GM19328 (cell line): ENCODE measurements at regions not wholly inside any gene's neighbourhood (a gene's known extent, or its start where the extent isn't known, plus 50 kb on each side); places are given as distances from the start of the nearest gene placed in this dataset.
A peak's percentile ranks its signal among the peaks of the same experiment; 100 is the strongest.
"Not testable (repeated sequence)": the region's sequence is repeated elsewhere in the genome, so short reads cannot be mapped to it uniquely, and the experiment has no call there.

Experiments
- ATAC-seq: cut with Tn5 transposase; IDR thresholded peaks from one replicate; pipeline ENCODE4 v1.9.1; 2021; ENCODE audit warnings: mild to moderate bottlenecking, moderate library complexity; ENCODE audit not compliant: unreplicated experiment

- not testable (repeated sequence) for ATAC-seq
Observed at GRCh38 chr6:86283596-86283995, 640.9 kb upstream of the SYNCRIP start.

- no peak for ATAC-seq
Observed at GRCh38 chr6:86276056-86276455, 633.4 kb upstream of the SYNCRIP start.

GRCh38 chr6:86273936-86274335 lies 631.2 kb upstream of the SYNCRIP start:
- ATAC-seq: no peak

GRCh38 chr6:86256615-86257187 lies 614.0 kb upstream of the SYNCRIP start:
- no peak for ATAC-seq

GRCh38 chr6:86255973-86256372 lies 613.3 kb upstream of the SYNCRIP start:
- ATAC-seq: no peak

GRCh38 chr6:86251106-86251505 lies 608.4 kb upstream of the SYNCRIP start:
- ATAC-seq: no peak

GRCh38 chr6:86217906-86218305 lies 575.2 kb upstream of the SYNCRIP start:
- no peak for ATAC-seq

GRCh38 chr6:86215323-86215722 lies 572.6 kb upstream of the SYNCRIP start:
- ATAC-seq: no peak

GRCh38 chr6:86205980-86206379 lies 563.3 kb upstream of the SYNCRIP start:
- ATAC-seq: no peak

GRCh38 chr6:86203044-86203443 lies 560.4 kb upstream of the SYNCRIP start:
- no peak for ATAC-seq

GRCh38 chr6:86193821-86194220 lies 551.1 kb upstream of the SYNCRIP start:
- ATAC-seq: no peak

GRCh38 chr6:86192123-86192522 lies 549.4 kb upstream of the SYNCRIP start:
- ATAC-seq: peak; percentile 89

- ATAC-seq: not testable (repeated sequence)
Observed at GRCh38 chr6:86175149-86175548, 532.5 kb upstream of the SYNCRIP start.

- no peak for ATAC-seq
Observed at GRCh38 chr6:86154852-86155251, 512.2 kb upstream of the SYNCRIP start.

GRCh38 chr6:86153521-86153920 lies 510.8 kb upstream of the SYNCRIP start:
- no peak for ATAC-seq

GRCh38 chr6:86152546-86152945 lies 509.9 kb upstream of the SYNCRIP start:
- no peak for ATAC-seq

GRCh38 chr6:86148586-86148985 lies 505.9 kb upstream of the SYNCRIP start:
- ATAC-seq: no peak

- no peak for ATAC-seq
Observed at GRCh38 chr6:86147859-86148258, 505.2 kb upstream of the SYNCRIP start.

GRCh38 chr6:86147311-86147710 lies 504.6 kb upstream of the SYNCRIP start:
- no peak for ATAC-seq

- not testable (repeated sequence) for ATAC-seq
Observed at GRCh38 chr6:86146751-86147150, 504.1 kb upstream of the SYNCRIP start.

- ATAC-seq: no peak
Observed at GRCh38 chr6:86142326-86142725, 499.6 kb upstream of the SYNCRIP start.

GRCh38 chr6:86128130-86128814 lies 485.6 kb upstream of the SYNCRIP start:
- ATAC-seq: no peak

- ATAC-seq: no peak
Observed at GRCh38 chr6:86122086-86122485, 479.4 kb upstream of the SYNCRIP start.
